Esophagus muscularis mucosa (tissue), 3 donors: ENCODE measurements at regions not wholly inside any gene's neighbourhood (a gene's known extent, or its start where the extent isn't known, plus 50 kb on each side); places are given as distances from the start of the nearest gene placed in this dataset.
"Not testable (repeated sequence)": the region's sequence is repeated elsewhere in the genome, so short reads cannot be mapped to it uniquely, and the experiment has no call there.

Experiments used
- CTCF ChIP-seq, 3 experiments: fragments of 200-600 bp in 2 of 3; fragments of 450-650 bp in 1 of 3; sonication (generic) in 2 of 3; IDR thresholded peaks; one replicate each; pipeline ENCODE4 v1.5.1; 2017 to 2019; ENCODE audit warnings: antibody characterized with exemption in 3 of 3, mild to moderate bottlenecking in 2 of 3, moderate library complexity in 1 of 3
- POLR2A ChIP-seq: fragments of 450-650 bp; IDR thresholded peaks from one replicate; pipeline ENCODE4 v1.6.1; 2017; ENCODE audit warnings: antibody characterized with exemption, moderate library complexity, mild to moderate bottlenecking, low read depth
- POLR2AphosphoS5 ChIP-seq, 2 donors: sonication (generic); formaldehyde crosslinking; IDR thresholded peaks; one replicate each; pipeline ENCODE4 v1.6.1; 2017; ENCODE audit warnings: antibody characterized with exemption in 2 of 2

GRCh38 chr1:70802625-70803024 is 245.0 kb downstream of the PTGER3 start:
- not testable (repeated sequence) for TF ChIP-seq POLR2A; CTCF (IDR thresholded peaks at IDR 0.05); POLR2AphosphoS5 (IDR thresholded peaks at IDR 0.05)
